ENCODE measurements at regions not wholly inside any gene's neighbourhood (a gene's known extent, or its start where the extent isn't known, plus 50 kb on each side); places are given as distances from the start of the nearest gene placed in this dataset.

DNA sequence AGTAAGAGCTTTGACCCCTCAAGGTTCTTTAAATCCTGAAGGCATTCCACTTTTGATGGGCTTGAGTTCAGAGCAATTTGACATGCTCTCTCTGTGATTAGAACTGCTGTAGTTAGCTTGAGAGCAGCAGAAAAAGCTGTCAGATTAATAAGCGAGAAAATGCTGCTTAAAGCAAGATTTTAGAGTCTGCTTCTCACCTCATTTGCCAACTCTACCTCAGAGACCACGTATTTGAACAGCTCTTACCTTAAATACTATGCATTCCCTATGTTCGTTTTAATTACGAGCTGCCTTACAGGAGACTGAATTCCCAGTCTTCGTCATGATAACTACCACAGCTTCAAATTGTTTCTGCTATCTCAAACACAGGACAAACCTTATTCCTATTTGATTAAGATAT is 253.4 kb downstream of the SLITRK6 start:
- TF ChIP-seq, protein P1, sequence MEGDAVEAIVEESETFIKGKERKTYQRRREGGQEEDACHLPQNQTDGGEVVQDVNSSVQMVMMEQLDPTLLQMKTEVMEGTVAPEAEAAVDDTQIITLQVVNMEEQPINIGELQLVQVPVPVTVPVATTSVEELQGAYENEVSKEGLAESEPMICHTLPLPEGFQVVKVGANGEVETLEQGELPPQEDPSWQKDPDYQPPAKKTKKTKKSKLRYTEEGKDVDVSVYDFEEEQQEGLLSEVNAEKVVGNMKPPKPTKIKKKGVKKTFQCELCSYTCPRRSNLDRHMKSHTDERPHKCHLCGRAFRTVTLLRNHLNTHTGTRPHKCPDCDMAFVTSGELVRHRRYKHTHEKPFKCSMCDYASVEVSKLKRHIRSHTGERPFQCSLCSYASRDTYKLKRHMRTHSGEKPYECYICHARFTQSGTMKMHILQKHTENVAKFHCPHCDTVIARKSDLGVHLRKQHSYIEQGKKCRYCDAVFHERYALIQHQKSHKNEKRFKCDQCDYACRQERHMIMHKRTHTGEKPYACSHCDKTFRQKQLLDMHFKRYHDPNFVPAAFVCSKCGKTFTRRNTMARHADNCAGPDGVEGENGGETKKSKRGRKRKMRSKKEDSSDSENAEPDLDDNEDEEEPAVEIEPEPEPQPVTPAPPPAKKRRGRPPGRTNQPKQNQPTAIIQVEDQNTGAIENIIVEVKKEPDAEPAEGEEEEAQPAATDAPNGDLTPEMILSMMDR (IDR thresholded peaks at IDR 0.05; ENCODE audit: low read length), result no peak
- no peak for TF ChIP-seq EZH2 (IDR thresholded peaks at IDR 0.05; ENCODE audit: borderline replicate concordance, low read length)
